K562 (cell line): ENCODE measurements at regions not wholly inside any gene's neighbourhood (a gene's known extent, or its start where the extent isn't known, plus 50 kb on each side); places are given as distances from the start of the nearest gene placed in this dataset.

Experiments used
- ATAC-seq: fragments of 200-7000 bp; cut with Tn5 transposase; 3 replicates; pipeline ENCODE4 v1.9.1; 2020; ENCODE audit warnings: moderate library complexity
- BruUV-seq: library from RNA; stranded (reverse); fragments of 400-500 nt; replicated peaks from 2 replicates; lab custom pipeline; 2021; lab: Mats Ljungman, UMichigan
- CTCF ChIA-PET: fragments of 300-600 bp; formaldehyde crosslinking; extraction: SDS; loops from one replicate; lab custom pipeline; 2021; ENCODE audit warnings: low intra/inter-chr PET ratio; lab: Yijun Ruan, JAX
- POLR2A ChIA-PET: fragments of 300-600, 350-650 bp; sonication (Branson Sonifier 250); formaldehyde crosslinking; extraction: SDS; loops from one replicate; lab custom pipeline; 2021; ENCODE audit warnings: antibody characterized with exemption, inconsistent platforms; lab: Yijun Ruan, JAX
- DNase-seq, 4 experiments: peaks; one replicate each; pipeline versions ENCODE4 v3.0.0 to v3.0.0-alpha.2; 2011 to 2018; ENCODE audit warnings: low spot score in 3 of 4, mixed read lengths in 3 of 4; ENCODE audit errors: extremely low read depth in 1 of 4
- FAIRE-seq: peaks from 2 replicates; lab custom pipeline; 2011; peaks lifted over from hg19 to GRCh38; lab: Jason Lieb, UNC
- H2AFZ ChIP-seq: 2 replicates; pipeline ENCODE4 v1.6.0; 2011; ENCODE audit warnings: low read depth, low read length, control low read depth, inconsistent platforms
- H3K27ac ChIP-seq: fragments of 200-600 bp; 3 replicates; pipeline ENCODE4 v1.8.0; 2011; ENCODE audit warnings: low read depth, mild to moderate bottlenecking, control low read depth, inconsistent platforms, low read length, moderate library complexity, mixed read lengths; ENCODE audit errors: extremely low read depth
- H3K27me3 ChIP-seq, 2 experiments: fragments of 300-600 bp in 1 of 2; 2 replicates in 1 of 2; 3 replicates in 1 of 2; pipeline versions ENCODE4 v1.6.0 to v1.8.0; 2011; ENCODE audit warnings: inconsistent platforms in 2 of 2, low read length in 2 of 2, mild to moderate bottlenecking in 1 of 2, mixed read lengths in 1 of 2, moderate library complexity in 1 of 2; ENCODE audit not compliant: control insufficient read depth in 2 of 2, insufficient read depth in 2 of 2
- H3K36me3 ChIP-seq: fragments of 300-600 bp; 3 replicates; pipeline ENCODE4 v1.8.0; 2011; ENCODE audit warnings: mild to moderate bottlenecking, low read length, inconsistent platforms; ENCODE audit not compliant: control insufficient read depth, insufficient read depth
- H3K4me1 ChIP-seq, 2 experiments: fragments of 200-600 bp in 1 of 2; replicated peaks in 1 of 2; 2 replicates in 1 of 2; 3 replicates in 1 of 2; pipeline versions ENCODE4 v1.5.1 to v1.8.0; 2011; ENCODE audit warnings: inconsistent platforms in 2 of 2, low read length in 2 of 2, mild to moderate bottlenecking in 1 of 2, mixed read lengths in 1 of 2, moderate library complexity in 1 of 2; ENCODE audit not compliant: control insufficient read depth in 2 of 2, insufficient read depth in 2 of 2
- H3K4me2 ChIP-seq: 2 replicates; pipeline ENCODE4 v1.6.1; 2011; ENCODE audit warnings: low read length, control low read depth, inconsistent platforms, mixed read lengths; ENCODE audit not compliant: insufficient read depth
- H3K4me3 ChIP-seq: fragments of 200-600 bp; sonication (generic), shearing (Covaris generic); 2 replicates; pipeline ENCODE4 v1.5.1; 2016; ENCODE audit warnings: control low read depth, inconsistent platforms
- H3K79me2 ChIP-seq: fragments of 200-600 bp; 3 replicates; pipeline ENCODE4 v1.8.0; 2011; ENCODE audit warnings: low read length, inconsistent platforms; ENCODE audit not compliant: control insufficient read depth, insufficient read depth
- H3K9ac ChIP-seq, 2 experiments: 2 replicates each; pipeline versions ENCODE4 v1.6.0 to v1.6.1; 2011; ENCODE audit warnings: low read depth in 2 of 2, low read length in 2 of 2, control low read depth in 1 of 2, inconsistent platforms in 1 of 2, mild to moderate bottlenecking in 1 of 2, mixed read lengths in 1 of 2; ENCODE audit not compliant: insufficient read depth in 1 of 2
- H3K9me1 ChIP-seq: one replicate; pipeline ENCODE4 v1.6.0; 2011; ENCODE audit warnings: inconsistent platforms, mild to moderate bottlenecking, low read length, moderate library complexity; ENCODE audit not compliant: control insufficient read depth, insufficient read depth
- H3K9me3 ChIP-seq: replicated peaks from 2 replicates; pipeline ENCODE4 v1.5.1; 2011; ENCODE audit warnings: low read depth, low read length, inconsistent platforms; ENCODE audit not compliant: control insufficient read depth, insufficient read depth
- H4K20me1 ChIP-seq: replicated peaks from 2 replicates; pipeline ENCODE4 v1.6.1; 2011; ENCODE audit warnings: low read length, inconsistent platforms, mixed read lengths; ENCODE audit not compliant: control insufficient read depth, insufficient read depth
- CBFA2T3 ChIP-seq: fragments of 450-650 bp; IDR thresholded peaks from 2 replicates; pipeline ENCODE4 v1.6.1; 2017
- EP300 ChIP-seq: IDR thresholded peaks from 2 replicates; pipeline ENCODE4 v1.6.1; 2012; ENCODE audit warnings: low read length, improper control_type of control experiment
- ETV1 ChIP-seq: fragments of 450-650 bp; conservative IDR thresholded peaks from 2 replicates; pipeline ENCODE4 v1.6.1; 2016; ENCODE audit warnings: missing genetic modification characterization, control low read depth, low read depth, missing compliant biosample characterization
- HNRNPLL ChIP-seq: fragments of 200-400 bp; formaldehyde crosslinking; IDR thresholded peaks from 2 replicates; pipeline ENCODE4 v1.6.1; 2017; ENCODE audit warnings: low read length, low read depth, mild to moderate bottlenecking; ENCODE audit not compliant: poor library complexity, severe bottlenecking
- HOXB6 ChIP-seq: fragments of 250-450 bp; sonication (Bioruptor Pico); IDR thresholded peaks from 2 replicates; pipeline ENCODE4 v1.5.1; 2022; ENCODE audit warnings: mild to moderate bottlenecking, borderline replicate concordance
- KAT7 ChIP-seq: sonication (generic); formaldehyde crosslinking; IDR thresholded peaks from 2 replicates; pipeline ENCODE4 v1.8.0; 2022; ENCODE audit warnings: missing genetic modification reagents, mild to moderate bottlenecking, borderline replicate concordance
- MEIS2 ChIP-seq: fragments of 450-650 bp; IDR thresholded peaks from 2 replicates; pipeline ENCODE4 v1.6.1; 2014; ENCODE audit warnings: mild to moderate bottlenecking; ENCODE audit not compliant: partially characterized antibody
- PBX2 ChIP-seq, 2 experiments: IDR thresholded peaks in 1 of 2; conservative IDR thresholded peaks in 1 of 2; 2 replicates each; pipeline ENCODE4 v1.6.1; 2016; ENCODE audit warnings: low read depth in 2 of 2, mild to moderate bottlenecking in 1 of 2, missing compliant biosample characterization in 1 of 2, missing genetic modification characterization in 1 of 2, moderate library complexity in 1 of 2
- PKNOX1 ChIP-seq: fragments of 450-650 bp; IDR thresholded peaks from 2 replicates; pipeline ENCODE4 v1.6.1; 2016
- SMAD4 ChIP-seq: fragments of 250-450 bp; sonication (Bioruptor Pico); conservative IDR thresholded peaks from 2 replicates; pipeline ENCODE4 v1.8.0; 2021; ENCODE audit warnings: inconsistent platforms, mild to moderate bottlenecking, moderate library complexity
- TEAD1 ChIP-seq, 2 experiments: fragments of 450-650 bp in 1 of 2; sonication (generic) in 1 of 2; formaldehyde crosslinking; IDR thresholded peaks; 2 replicates each; pipeline versions ENCODE4 v1.4.0 to v1.8.0; 2020 to 2022; ENCODE audit warnings: mild to moderate bottlenecking in 2 of 2, missing genetic modification reagents in 1 of 2
- TEAD4 ChIP-seq, 2 experiments: sonication (generic) in 1 of 2; formaldehyde crosslinking in 1 of 2; IDR thresholded peaks; 2 replicates each; pipeline versions ENCODE4 v1.6.1 to v1.8.0; 2012 to 2022; ENCODE audit warnings: borderline replicate concordance in 1 of 2, inconsistent platforms in 1 of 2, low read length in 1 of 2, mild to moderate bottlenecking in 1 of 2, missing genetic modification reagents in 1 of 2
- XRCC4 ChIP-seq: IDR thresholded peaks from one replicate; pipeline ENCODE4 v1.6.1; 2011; ENCODE audit not compliant: insufficient read depth, insufficient read length; ENCODE audit errors: extremely low read depth
- ZFP30 ChIP-seq: fragments of 250-450 bp; sonication (Bioruptor Pico); IDR thresholded peaks from 2 replicates; pipeline ENCODE4 v1.8.0; 2022; ENCODE audit warnings: moderate library complexity, mild to moderate bottlenecking, inconsistent platforms, borderline replicate concordance
- ZNF384 ChIP-seq: IDR thresholded peaks from 2 replicates; pipeline ENCODE4 v1.6.1; 2012; ENCODE audit warnings: low read depth, low read length, improper control_type of control experiment
- WGBS: fragments of 100-300 bp; shearing (Covaris generic); methylation state at CpG from one replicate; pipeline ENCODE4 v1.1.6; 2016; ENCODE audit warnings: low coverage, mixed read lengths; ENCODE audit not compliant: insufficient coverage; ENCODE audit errors: missing lambda C conversion rate; 5-methylcytosine and 5-hydroxymethylcytosine counted together
- in situ Hi-C: fragments of 300-500 bp; cut with MboI; formaldehyde crosslinking; loops from 4 replicates; pipeline ENCODE4 v1.15.0; 2018; ENCODE audit warnings: inconsistent platforms, mixed read lengths
- intact Hi-C: fragments of 100-400 bp; cut with micrococcal nuclease; formaldehyde crosslinking; loops from 2 replicates; pipeline ENCODE4 v1.14.2; 2022
- TF ChIP-seq, protein P1 (sequence below): fragments of 450-650 bp; conservative IDR thresholded peaks from 2 replicates; pipeline ENCODE4 v1.6.1; 2016; ENCODE audit warnings: missing genetic modification characterization, low read depth, mild to moderate bottlenecking, missing compliant biosample characterization, moderate library complexity

- TF ChIP-seq ZNF384 (no peak), TEAD1 (CRISPR knock-in tag; IDR thresholded peaks at IDR 0.05) (no peak)
These were observed 892.2 kb upstream of the ZEB2 start (continued) for GRCh38 chr2:145412155-145412554.

- in situ Hi-C loops (no loop called here), intact Hi-C loops (no loop called here)
- POLR2A ChIA-PET = interaction anchor here (0.7 kb wide), 1 partner anchor 1249 kb away, joined by 3 read pairs; no protein-coding TSS in a partner anchor
- Histone ChIP-seq H4K20me1 (no peaks in the 10 kb centered on the region), H3K4me1 (peaks cover 0 to 2% of the 10 kb centered on the region in 2 experiments; a peak in 3 of 5 replicates), H3K9me3 (peaks cover 7% of the 10 kb centered on the region; the same call in 1 of the 2 replicates), H3K4me2 (no peak overlapping the region), H3K27me3 (no peaks in the 10 kb centered on the region), H3K9ac (no peak overlapping the region), H3K9me1 (no peaks in the 10 kb centered on the region), H3K79me2 (no peaks in the 10 kb centered on the region), H3K27ac (no peak overlapping the region), H3K4me3 (no peak overlapping the region), H3K36me3 (no peaks in the 10 kb centered on the region), H2AFZ (peak overlapping the region; percentile 25; the same call in 1 of the 2 replicates)
- WGBS = 16% methylated on average over 4 of the region's 4 CpGs
- CTCF ChIA-PET = no interaction called here
- BruUV-seq = no TSS peak
- ATAC-seq (peak; percentile 42), FAIRE-seq (peak; percentile 29), DNase-seq (peak in 1 of 4 experiments; percentile 8)
- TF ChIP-seq PKNOX1 (peak; percentile 63), PBX2 (CRISPR knock-in tag; IDR thresholded peaks at IDR 0.05; ENCODE audit: low read depth) (no peak), PBX2 (tag; conservative IDR thresholded peaks at IDR 0.05; ENCODE audit: low read depth) (peak; percentile 60; the same call in 1 of the 2 replicates), EP300 (peak; percentile 46), TEAD4 (IDR thresholded peaks at IDR 0.05; ENCODE audit: low read length) (peak; percentile 27; the same call in 1 of the 2 replicates), TEAD4 (CRISPR knock-in tag; IDR thresholded peaks at IDR 0.05; ENCODE audit: borderline replicate concordance) (no peak), MEIS2 (peak; percentile 86), XRCC4 (no peak), SMAD4 (CRISPR knock-in tag) (0 out of 2 replicates have a peak, but pooled peaks have one; percentile 16), HNRNPLL (no peak), ETV1 (tag) (0 out of 2 replicates have a peak, but pooled peaks have one; percentile 19), KAT7 (CRISPR knock-in tag) (no peak), ZFP30 (no peak), CBFA2T3 (peak; percentile 44), HOXB6 (CRISPR knock-in tag) (no peak)
- TF ChIP-seq, protein P1, sequence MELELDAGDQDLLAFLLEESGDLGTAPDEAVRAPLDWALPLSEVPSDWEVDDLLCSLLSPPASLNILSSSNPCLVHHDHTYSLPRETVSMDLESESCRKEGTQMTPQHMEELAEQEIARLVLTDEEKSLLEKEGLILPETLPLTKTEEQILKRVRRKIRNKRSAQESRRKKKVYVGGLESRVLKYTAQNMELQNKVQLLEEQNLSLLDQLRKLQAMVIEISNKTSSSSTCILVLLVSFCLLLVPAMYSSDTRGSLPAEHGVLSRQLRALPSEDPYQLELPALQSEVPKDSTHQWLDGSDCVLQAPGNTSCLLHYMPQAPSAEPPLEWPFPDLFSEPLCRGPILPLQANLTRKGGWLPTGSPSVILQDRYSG (tag) = no peak
These were observed 891.6 kb upstream of the ZEB2 start for GRCh38 chr2:145411493-145411892.
